Endodermal cell (in vitro differentiated cells): ENCODE measurements at regions not wholly inside any gene's neighbourhood (a gene's known extent, or its start where the extent isn't known, plus 50 kb on each side); places are given as distances from the start of the nearest gene placed in this dataset.

Source experiments
- DNase-seq: peaks from one replicate; pipeline ENCODE4 v3.0.0-alpha.2; 2017
- H3K27ac ChIP-seq: 2 replicates; pipeline ENCODE4 v1.5.1; 2013; ENCODE audit warnings: mild to moderate bottlenecking, low read depth, low read length, moderate library complexity
- H3K27me3 ChIP-seq: 2 replicates; pipeline ENCODE4 v1.6.1; 2013; ENCODE audit warnings: mild to moderate bottlenecking, low read length, moderate library complexity; ENCODE audit not compliant: insufficient read depth, control insufficient read depth, poor library complexity, severe bottlenecking
- H3K36me3 ChIP-seq: 2 replicates; pipeline ENCODE4 v1.7.0; 2013; ENCODE audit warnings: mild to moderate bottlenecking, low read length, moderate library complexity; ENCODE audit not compliant: control insufficient read depth, insufficient read depth
- H3K4me1 ChIP-seq: one replicate; pipeline ENCODE4 v1.7.0; 2013; ENCODE audit warnings: low read length; ENCODE audit not compliant: control insufficient read depth, insufficient read depth
- H3K4me3 ChIP-seq: 2 replicates; pipeline ENCODE4 v1.5.1; 2013; ENCODE audit warnings: mild to moderate bottlenecking, low read length, moderate library complexity
- H3K9ac ChIP-seq: 2 replicates; pipeline ENCODE4 v1.6.1; 2013; ENCODE audit warnings: mild to moderate bottlenecking, low read length, moderate library complexity; ENCODE audit not compliant: poor library complexity, severe bottlenecking; ENCODE audit errors: extremely low read depth
- H3K9me3 ChIP-seq: 2 replicates; pipeline ENCODE4 v1.6.1; 2013; ENCODE audit warnings: mild to moderate bottlenecking, low read length, moderate library complexity; ENCODE audit not compliant: control insufficient read depth
- H3K27ac Mint-ChIP-seq: 2 replicates; pipeline ENCODE4 v1.8.0; 2020; ENCODE audit warnings: mixed read lengths
- H3K27me3 Mint-ChIP-seq: 2 replicates; pipeline ENCODE4 v1.8.0; 2021; ENCODE audit warnings: mild to moderate bottlenecking, mixed read lengths; ENCODE audit not compliant: insufficient read depth
- H3K36me3 Mint-ChIP-seq: 2 replicates; pipeline ENCODE4 v1.8.0; 2020; ENCODE audit warnings: low read depth, mixed read lengths
- H3K4me1 Mint-ChIP-seq: 2 replicates; pipeline ENCODE4 v1.8.0; 2020; ENCODE audit warnings: mixed read lengths
- H3K4me3 Mint-ChIP-seq: 2 replicates; pipeline ENCODE4 v1.8.0; 2020; ENCODE audit warnings: mild to moderate bottlenecking, moderate library complexity, mixed read lengths
- H3K9me3 Mint-ChIP-seq: 2 replicates; pipeline ENCODE4 v1.8.0; 2020; ENCODE audit warnings: mild to moderate bottlenecking, mixed read lengths
- WGBS, 2 experiments: methylation state at CpG; one replicate each; pipeline versions ENCODE4 v1.1.5 to v1.1.7; 2013; ENCODE audit warnings: missing lambda C conversion rate in 2 of 2, mixed read lengths in 1 of 2; ENCODE audit not compliant: insufficient coverage in 1 of 2, insufficient read length in 1 of 2; 5-methylcytosine and 5-hydroxymethylcytosine counted together
- TF ChIP-seq, protein P1 (sequence below): fragments of 200-600 bp; sonication (generic); conservative IDR thresholded peaks from 2 replicates; pipeline ENCODE4 v1.5.0; 2021; ENCODE audit warnings: antibody characterized with exemption, mild to moderate bottlenecking

DNA sequence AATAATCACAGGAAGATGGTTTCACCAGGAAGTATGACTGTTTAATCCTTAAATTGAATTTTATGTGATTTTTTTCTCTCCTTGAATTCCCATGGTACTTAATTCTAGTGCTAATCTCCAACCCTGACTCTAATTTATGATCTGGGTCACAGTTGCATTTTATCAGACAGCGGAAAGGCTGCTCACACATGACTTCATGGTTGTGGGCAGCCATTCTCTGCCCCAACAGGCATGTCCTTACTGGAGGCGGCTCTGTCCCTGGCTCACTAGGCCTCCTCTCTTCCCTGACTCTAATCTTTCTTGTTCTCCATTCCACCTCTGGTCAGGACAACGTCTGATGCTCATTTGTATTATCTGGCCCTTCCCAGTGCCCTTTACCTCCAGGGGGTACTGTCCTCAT is 184.4 kb downstream of the CHST1 start:
- Mint-ChIP-seq H3K4me1 (no peaks in the 10 kb centered on the region), H3K4me3 (no peak overlapping the region), H3K27ac (no peak overlapping the region), H3K36me3 (no peaks in the 10 kb centered on the region), H3K9me3 (no peaks in the 10 kb centered on the region), H3K27me3 (peaks cover 25% of the 10 kb centered on the region)
- Histone ChIP-seq H3K27ac (no peak overlapping the region), H3K27me3 (peaks cover 4% of the 10 kb centered on the region), H3K9ac (no peak overlapping the region), H3K9me3 (no peaks in the 10 kb centered on the region), H3K4me3 (no peak overlapping the region), H3K36me3 (no peaks in the 10 kb centered on the region), H3K4me1 (no peaks in the 10 kb centered on the region)
- 78 to 81% methylated on average over 3 of the region's 3 CpGs for WGBS, 2 experiments
- TF ChIP-seq, protein P1, sequence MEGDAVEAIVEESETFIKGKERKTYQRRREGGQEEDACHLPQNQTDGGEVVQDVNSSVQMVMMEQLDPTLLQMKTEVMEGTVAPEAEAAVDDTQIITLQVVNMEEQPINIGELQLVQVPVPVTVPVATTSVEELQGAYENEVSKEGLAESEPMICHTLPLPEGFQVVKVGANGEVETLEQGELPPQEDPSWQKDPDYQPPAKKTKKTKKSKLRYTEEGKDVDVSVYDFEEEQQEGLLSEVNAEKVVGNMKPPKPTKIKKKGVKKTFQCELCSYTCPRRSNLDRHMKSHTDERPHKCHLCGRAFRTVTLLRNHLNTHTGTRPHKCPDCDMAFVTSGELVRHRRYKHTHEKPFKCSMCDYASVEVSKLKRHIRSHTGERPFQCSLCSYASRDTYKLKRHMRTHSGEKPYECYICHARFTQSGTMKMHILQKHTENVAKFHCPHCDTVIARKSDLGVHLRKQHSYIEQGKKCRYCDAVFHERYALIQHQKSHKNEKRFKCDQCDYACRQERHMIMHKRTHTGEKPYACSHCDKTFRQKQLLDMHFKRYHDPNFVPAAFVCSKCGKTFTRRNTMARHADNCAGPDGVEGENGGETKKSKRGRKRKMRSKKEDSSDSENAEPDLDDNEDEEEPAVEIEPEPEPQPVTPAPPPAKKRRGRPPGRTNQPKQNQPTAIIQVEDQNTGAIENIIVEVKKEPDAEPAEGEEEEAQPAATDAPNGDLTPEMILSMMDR, result no peak
- DNase-seq, result peak; percentile 34

DNA sequence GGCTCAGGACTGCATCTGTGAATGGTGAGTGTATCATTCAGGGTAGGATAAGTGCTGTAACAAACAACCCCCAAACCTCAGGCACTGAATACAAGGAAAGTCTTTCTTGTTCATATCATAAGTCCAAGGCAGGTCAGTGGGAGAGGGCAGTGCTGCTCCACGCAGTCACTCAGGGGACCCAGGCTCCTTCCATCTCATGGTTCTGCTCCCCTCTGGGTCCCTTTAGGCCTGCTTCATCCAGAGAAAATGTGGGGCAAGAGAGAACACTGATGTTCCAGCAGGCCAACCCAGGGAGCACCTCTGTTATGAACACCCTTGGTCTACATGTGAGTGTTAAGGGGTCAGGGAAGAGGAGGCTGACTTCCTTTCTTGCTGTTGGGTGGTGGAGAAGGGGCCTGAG is 187.8 kb downstream of the CHST1 start:
- no peaks in the 10 kb centered on the region for H3K36me3 ChIP-seq
- TF ChIP-seq, protein P1, result no peak
- H3K27ac ChIP-seq, result no peak overlapping the region
- H3K36me3 Mint-ChIP-seq, result no peaks in the 10 kb centered on the region
- no peak overlapping the region for H3K4me3 ChIP-seq
- H3K4me3 Mint-ChIP-seq, result no peak overlapping the region
- H3K27me3 Mint-ChIP-seq, result peaks cover 24% of the 10 kb centered on the region
- WGBS, 2 experiments, result 83 to 95% methylated on average over 1 of the region's 1 CpG
- no peak overlapping the region for H3K27ac Mint-ChIP-seq
- H3K27me3 ChIP-seq, result peaks cover 4% of the 10 kb centered on the region
- no peaks in the 10 kb centered on the region for H3K9me3 Mint-ChIP-seq
- H3K4me1 ChIP-seq, result no peaks in the 10 kb centered on the region
- DNase-seq, result peak; percentile 16
- no peaks in the 10 kb centered on the region for H3K9me3 ChIP-seq
- peaks cover 9% of the 10 kb centered on the region for H3K4me1 Mint-ChIP-seq
- no peak overlapping the region for H3K9ac ChIP-seq

DNA sequence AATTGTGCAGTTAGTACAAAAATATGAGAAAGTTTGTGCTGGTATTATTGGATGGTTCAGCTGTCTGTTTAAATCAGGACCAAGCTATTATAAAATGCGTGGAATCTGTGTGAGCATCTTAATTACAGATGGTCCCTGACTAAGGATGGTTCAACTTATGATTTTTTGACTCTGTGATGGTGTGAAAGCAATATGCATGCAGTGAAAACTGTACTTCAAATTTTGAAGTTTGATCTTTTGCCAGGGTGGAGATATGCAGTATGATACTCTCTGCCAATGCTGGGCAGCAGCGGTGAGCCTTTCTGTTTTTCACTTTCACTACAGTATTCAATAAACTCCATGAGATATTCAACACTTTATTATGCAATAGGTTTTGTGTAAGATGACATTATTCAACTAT is 189.3 kb downstream of the CHST1 start:
- no peak overlapping the region for H3K9ac ChIP-seq
- H3K4me3 Mint-ChIP-seq, result no peak overlapping the region
- WGBS, 2 experiments, result 97 to 100% methylated on average over 1 of the region's 2 CpGs
- peaks cover 4% of the 10 kb centered on the region for H3K27me3 ChIP-seq
- no peaks in the 10 kb centered on the region for H3K36me3 Mint-ChIP-seq
- no peaks in the 10 kb centered on the region for H3K36me3 ChIP-seq
- H3K9me3 Mint-ChIP-seq, result no peaks in the 10 kb centered on the region
- no peak overlapping the region for H3K4me3 ChIP-seq
- H3K27ac Mint-ChIP-seq, result no peak overlapping the region
- DNase-seq, result no peak
- H3K27ac ChIP-seq, result no peak overlapping the region
- peaks cover 9% of the 10 kb centered on the region for H3K4me1 Mint-ChIP-seq
- H3K9me3 ChIP-seq, result no peaks in the 10 kb centered on the region
- H3K27me3 Mint-ChIP-seq, result peaks cover 22% of the 10 kb centered on the region
- TF ChIP-seq, protein P1, result no peak
- no peaks in the 10 kb centered on the region for H3K4me1 ChIP-seq
